ENCODE measurements at regions not wholly inside any gene's neighbourhood (a gene's known extent, or its start where the extent isn't known, plus 50 kb on each side); places are given as distances from the start of the nearest gene placed in this dataset.

GRCh38 chr3:187955587-187955952 is 198.4 kb upstream of the LPP start:
- no peak for DNase-seq

- no peak for DNase-seq
These were observed 196.8 kb upstream of the LPP start for GRCh38 chr3:187957165-187957581.

- no peak for DNase-seq
These were observed 196.4 kb upstream of the LPP start for GRCh38 chr3:187957582-187957981.

GRCh38 chr3:187958432-187959003 is 195.4 kb upstream of the LPP start:
- no peak for DNase-seq

- no peak for DNase-seq
These were observed 193.1 kb upstream of the LPP start for GRCh38 chr3:187960820-187961219.

- DNase-seq = no peak
These were observed 192.6 kb upstream of the LPP start for GRCh38 chr3:187961366-187961765.

GRCh38 chr3:187963003-187963676 is 190.8 kb upstream of the LPP start:
- no peak for DNase-seq

- no peak for DNase-seq
These were observed 190.1 kb upstream of the LPP start for GRCh38 chr3:187963677-187964385.

- DNase-seq = no peak
These were observed 189.2 kb upstream of the LPP start for GRCh38 chr3:187964760-187965159.

GRCh38 chr3:187966096-187966495 is 187.9 kb upstream of the LPP start:
- DNase-seq = no peak

- no peak for DNase-seq
These were observed 187.1 kb upstream of the LPP start for GRCh38 chr3:187966636-187967406.

GRCh38 chr3:187967993-187968392 is 186.0 kb upstream of the LPP start:
- no peak for DNase-seq

- no peak for DNase-seq
These were observed 184.9 kb upstream of the LPP start for GRCh38 chr3:187968883-187969580.

- DNase-seq = no peak
These were observed 184.4 kb upstream of the LPP start for GRCh38 chr3:187969581-187969950.

GRCh38 chr3:187970106-187970505 is 183.9 kb upstream of the LPP start:
- no peak for DNase-seq

GRCh38 chr3:187971629-187972028 is 182.3 kb upstream of the LPP start:
- no peak for DNase-seq

- DNase-seq = no peak
These were observed 181.5 kb upstream of the LPP start for GRCh38 chr3:187972454-187972853.

GRCh38 chr3:187973977-187974870 is 179.7 kb upstream of the LPP start:
- no peak for DNase-seq

GRCh38 chr3:187974871-187975271 is 179.1 kb upstream of the LPP start:
- no peak for DNase-seq

GRCh38 chr3:187975561-187976364 is 178.2 kb upstream of the LPP start:
- no peak for DNase-seq

- DNase-seq = no peak
These were observed 177.5 kb upstream of the LPP start for GRCh38 chr3:187976365-187976900.
